GM19372 (cell line): ENCODE measurements at regions not wholly inside any gene's neighbourhood (a gene's known extent, or its start where the extent isn't known, plus 50 kb on each side); places are given as distances from the start of the nearest gene placed in this dataset.
"Not testable (repeated sequence)": the region's sequence is repeated elsewhere in the genome, so short reads cannot be mapped to it uniquely, and the experiment has no call there.

Experiments used
- ATAC-seq: cut with Tn5 transposase; IDR thresholded peaks from one replicate; pipeline ENCODE4 v1.9.1; 2021; ENCODE audit warnings: mild to moderate bottlenecking, low read depth, moderate library complexity; ENCODE audit not compliant: unreplicated experiment

DNA sequence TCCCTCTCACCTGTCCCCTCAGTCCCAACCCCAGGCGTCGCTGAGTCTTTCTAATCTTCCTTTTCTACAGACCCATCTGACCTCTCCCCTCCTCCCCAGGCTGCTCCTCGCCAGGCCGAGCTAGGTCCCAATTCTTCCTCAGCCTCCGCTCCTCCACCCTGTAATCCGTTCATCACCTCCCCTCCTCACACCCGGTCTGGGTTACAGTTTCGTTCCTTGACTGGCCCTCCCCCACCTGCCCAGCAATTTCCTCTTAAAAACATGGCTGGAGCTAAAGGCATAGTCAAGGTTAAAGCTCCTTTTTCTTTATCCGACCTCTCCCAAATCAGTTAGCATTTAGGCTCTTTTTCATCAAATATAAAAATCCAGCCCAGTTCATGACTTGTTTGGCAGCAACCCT, 262.0 kb downstream of the SMARCA2 start:
- not testable (repeated sequence) for ATAC-seq

- ATAC-seq = not testable (repeated sequence)
Measured at GRCh38 chr9:2277644-2278043, 262.5 kb downstream of the SMARCA2 start.

DNA sequence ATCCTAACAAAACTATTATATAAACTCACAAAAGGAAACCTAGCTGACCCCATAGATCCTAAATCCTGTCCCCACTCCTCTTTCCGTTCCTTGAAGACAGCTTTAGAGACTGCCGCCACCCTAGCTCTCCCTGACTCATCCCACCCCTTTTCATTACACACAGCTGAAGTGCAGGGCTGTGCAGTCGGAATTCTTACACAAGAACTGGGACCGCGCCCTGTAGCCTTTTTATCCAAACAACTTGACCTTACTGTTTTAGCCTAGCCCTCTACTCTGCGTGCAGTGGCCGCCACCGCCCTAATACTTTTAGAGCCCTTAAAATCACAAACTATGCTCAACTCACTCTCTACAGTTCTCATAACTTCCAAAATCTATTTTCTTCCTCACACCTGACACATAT, 264.0 kb downstream of the SMARCA2 start:
- ATAC-seq = not testable (repeated sequence)

DNA sequence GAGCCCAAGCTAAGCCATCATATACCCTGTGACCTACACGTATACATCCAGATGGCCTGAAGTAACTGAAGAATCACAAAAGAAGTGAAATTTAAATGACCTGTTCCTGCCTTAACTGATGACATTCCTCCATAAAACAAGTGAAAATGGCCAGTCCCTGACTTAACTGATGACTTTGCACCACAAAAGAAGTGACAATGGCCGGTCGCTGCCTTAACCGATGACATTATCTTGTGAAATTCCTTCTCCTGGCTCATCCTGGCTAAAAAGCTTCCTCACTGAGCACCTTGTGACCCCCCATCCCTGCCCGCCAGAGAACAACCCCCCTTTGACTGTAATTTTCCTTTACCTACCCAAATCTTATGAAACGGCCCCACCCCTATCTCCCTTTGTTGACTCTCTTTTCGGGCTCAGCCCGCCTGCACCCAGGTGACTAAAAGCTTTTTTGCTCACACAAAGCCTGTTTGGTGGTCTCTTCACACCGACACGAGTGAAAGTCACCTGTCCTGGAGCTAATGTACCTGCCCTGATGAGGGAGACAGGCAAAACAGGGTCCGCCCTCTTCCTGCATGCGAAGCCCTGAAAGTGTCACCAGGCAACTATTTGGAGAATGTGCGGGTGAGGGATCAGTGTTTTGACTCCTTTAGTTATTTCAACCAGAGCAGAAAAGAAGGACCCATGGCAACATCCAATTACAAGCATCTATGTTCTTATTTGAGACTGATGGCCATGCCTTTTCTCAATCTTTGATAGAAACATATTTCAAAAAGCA, 266.1 kb downstream of the SMARCA2 start:
- no peak for ATAC-seq

- ATAC-seq = no peak
Measured at GRCh38 chr9:2281803-2282185, 266.6 kb downstream of the SMARCA2 start.

- ATAC-seq = no peak
Measured at GRCh38 chr9:2284770-2285169, 269.6 kb downstream of the SMARCA2 start.

GRCh38 chr9:2285416-2286332, 270.5 kb downstream of the SMARCA2 start:
- no peak for ATAC-seq

DNA sequence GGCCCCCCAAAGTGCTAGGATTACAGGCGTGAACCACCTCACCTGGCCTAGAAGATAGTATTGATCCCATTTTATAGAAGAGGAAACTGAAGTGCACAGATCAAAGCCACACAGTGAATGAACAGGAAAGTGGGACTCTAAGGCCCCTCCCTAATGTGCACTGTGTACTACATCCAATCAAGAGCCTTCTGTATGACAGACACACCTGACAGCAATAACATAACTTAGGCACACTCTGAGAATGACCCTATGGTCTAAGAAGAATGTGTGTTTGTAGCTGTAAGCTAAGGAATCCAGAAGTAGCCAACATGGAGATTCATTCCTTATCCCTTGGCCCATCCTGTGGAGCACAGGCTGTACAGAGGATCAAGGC, 271.2 kb downstream of the SMARCA2 start:
- ATAC-seq = no peak

DNA sequence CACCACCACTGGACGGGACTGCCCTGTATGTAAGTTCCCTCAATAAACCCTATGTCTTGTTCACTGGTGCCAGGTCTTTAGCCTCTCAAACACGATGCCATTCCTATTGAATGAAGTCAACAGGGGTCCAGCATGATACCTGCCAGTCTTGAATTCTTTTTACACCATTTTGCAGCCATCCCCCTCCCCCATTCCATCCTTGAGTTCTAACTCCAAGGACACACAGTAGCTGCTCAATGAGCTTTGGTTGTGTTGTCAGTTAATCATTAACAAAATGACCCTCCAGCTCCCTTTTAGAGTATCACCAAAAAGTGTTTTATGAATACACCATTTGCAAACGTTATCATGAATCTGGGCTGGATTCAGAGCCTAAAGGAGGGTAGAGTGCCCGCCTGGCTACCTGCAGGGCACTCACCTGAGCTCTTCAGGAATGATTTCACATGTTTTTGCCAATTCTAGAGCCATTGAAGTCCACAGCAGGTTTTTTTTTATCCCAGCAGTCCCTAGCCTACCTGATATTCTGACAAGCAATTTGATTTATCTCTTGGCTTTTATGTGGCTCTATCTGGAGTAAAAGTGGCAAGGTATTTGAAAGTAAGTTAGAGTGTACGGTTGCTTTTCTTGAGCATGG, 271.8 kb downstream of the SMARCA2 start:
- ATAC-seq = no peak

DNA sequence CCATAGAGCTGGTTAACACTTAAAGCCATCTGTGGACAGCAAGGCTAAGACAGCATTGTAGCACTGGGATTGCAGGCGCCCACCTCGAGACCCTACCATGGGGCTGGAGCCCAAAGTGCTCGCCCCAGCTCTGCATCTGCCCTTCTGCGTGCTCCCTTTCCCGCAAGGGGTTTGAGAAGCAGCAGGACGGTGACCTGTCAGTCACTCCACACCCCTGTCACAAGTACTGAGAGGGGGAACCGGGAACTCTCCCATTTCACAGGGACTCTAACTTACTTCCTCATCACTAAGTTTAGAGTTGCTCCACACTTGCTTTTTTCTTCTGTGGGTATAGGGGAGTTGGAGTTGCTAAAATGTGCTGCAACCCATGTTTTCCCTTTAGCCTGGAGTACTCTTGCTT, 273.2 kb downstream of the SMARCA2 start:
- ATAC-seq = no peak

DNA sequence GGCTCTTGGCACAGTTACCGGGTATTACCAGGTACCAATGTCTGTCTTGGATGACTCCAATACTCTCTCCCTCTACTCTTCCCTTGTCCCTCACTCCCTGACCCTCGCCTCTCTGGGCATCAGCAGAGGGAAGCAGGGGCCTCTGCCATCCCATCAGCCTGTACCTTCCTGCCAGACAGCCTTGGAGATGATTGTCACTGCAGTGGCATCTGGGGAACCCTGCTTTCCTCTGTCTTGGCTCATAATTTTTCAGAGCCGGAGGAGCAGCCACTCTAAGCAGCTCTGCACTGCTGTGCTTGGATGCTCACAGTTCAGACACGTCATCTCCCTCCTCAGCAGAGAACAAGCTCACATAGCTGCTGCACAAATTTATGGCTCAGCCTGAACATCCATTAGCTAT, 274.1 kb downstream of the SMARCA2 start:
- ATAC-seq = no peak

DNA sequence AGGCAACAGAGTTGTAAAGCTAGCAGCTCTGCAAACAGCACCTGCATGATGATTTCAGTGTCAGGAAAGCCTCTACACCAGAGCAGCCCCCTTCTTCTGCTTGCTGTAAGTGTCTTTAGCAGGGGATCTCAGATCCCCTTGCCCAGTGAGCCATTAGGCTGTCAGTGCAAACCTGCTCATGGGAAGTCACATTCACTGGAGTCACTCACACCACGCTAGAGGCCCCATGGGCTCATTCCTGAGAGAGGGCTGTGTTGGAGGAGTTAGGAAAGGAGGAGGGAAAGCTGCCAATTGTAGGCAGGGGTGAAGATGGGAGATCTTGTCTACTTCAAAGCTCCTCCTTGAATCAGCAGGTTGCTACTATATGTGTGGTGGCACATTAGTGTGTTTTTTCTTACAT, 275.2 kb downstream of the SMARCA2 start:
- no peak for ATAC-seq

DNA sequence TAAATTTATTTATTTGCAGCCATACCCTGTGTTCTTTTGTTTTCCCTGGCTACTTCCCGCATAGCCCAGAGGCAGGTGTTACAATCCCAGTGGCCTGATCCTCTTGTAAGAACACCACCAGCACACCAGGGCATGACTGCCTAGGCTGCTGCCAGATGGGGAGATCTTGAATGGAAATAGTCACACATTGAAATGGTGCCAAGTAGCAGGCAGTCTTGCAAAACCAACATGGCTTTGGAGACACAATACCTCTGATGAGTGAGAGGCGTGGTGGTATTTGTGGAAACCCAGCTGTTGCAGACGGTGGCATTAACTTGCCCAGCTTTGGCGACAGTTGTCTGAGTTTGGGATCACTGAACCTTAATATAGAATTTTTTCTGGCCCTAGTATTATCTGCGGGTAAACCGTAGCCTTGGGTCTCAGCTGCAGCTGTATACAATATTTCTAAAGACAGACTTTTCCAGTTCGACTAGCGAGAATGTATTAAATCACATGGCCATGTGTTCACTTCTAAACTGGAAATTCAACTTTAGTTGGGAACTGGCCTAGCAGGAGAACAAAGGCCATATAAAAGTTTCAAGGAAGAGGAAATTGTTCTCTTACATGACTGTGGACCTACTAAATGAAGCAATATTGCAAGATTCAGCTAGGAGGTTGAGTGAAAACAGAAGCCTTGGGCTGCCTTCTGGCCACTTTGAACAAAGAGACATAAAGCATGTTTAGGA, 277.0 kb downstream of the SMARCA2 start:
- ATAC-seq = no peak

DNA sequence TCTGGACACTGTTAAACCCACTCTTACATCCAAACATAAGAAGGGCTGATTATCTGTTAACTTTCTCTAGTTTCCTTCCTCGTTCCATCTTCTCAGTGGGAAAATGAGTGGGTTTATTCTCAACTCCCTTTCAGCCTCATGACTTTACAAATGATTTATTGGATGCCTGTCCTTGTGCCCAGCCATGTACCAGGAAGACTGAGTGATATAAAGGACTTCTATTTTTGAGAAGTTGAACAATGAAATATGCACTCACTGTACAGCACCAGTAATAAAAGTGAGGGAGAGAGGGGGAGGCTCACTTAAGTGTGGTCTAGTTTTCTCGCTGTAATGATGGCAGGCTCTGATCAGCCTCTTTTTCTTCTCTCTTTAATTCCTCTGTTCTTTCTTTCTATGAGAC, 277.6 kb downstream of the SMARCA2 start:
- ATAC-seq = no peak

DNA sequence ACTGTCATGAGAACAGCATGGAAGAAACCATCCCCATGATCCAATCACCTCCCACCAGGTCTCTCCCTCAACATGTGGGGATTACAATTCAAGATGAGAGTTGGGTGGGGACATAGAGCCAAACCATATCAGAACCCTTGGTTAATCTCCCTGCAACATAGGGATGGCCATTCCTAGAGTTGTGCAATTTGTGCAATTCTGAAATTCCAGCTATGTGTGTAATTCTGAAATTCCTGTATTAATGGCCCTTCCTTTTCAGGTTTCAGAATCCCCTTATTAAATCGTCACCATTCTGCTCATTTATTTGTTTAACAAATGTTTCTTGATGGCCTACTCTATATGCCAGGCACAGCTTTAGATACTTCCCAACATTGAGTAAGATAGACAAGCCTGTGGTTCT, 282.6 kb downstream of the SMARCA2 start:
- ATAC-seq = no peak

GRCh38 chr9:2298217-2298616, 283.1 kb downstream of the SMARCA2 start:
- no peak for ATAC-seq

GRCh38 chr9:2299156-2299842, 284.2 kb downstream of the SMARCA2 start:
- ATAC-seq = no peak

DNA sequence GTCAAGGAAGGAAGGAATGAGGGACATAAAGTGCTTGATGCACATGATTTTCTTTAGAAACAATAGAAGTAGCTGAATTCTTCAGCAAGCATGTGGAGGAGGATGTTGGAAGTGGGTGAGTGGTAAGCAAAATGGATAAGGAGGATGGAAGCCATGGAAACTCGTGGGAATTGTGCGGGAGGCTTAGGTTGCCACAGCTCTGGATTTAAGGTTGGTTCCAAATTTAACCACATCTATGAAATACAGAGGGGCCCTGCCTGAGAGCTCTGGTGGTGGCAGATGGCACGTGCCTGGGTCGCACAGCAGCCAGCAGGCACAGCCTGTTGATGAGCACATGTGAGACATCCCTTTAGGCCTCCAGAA, 284.7 kb downstream of the SMARCA2 start:
- no peak for ATAC-seq

GRCh38 chr9:2300325-2300724, 285.2 kb downstream of the SMARCA2 start:
- no peak for ATAC-seq

DNA sequence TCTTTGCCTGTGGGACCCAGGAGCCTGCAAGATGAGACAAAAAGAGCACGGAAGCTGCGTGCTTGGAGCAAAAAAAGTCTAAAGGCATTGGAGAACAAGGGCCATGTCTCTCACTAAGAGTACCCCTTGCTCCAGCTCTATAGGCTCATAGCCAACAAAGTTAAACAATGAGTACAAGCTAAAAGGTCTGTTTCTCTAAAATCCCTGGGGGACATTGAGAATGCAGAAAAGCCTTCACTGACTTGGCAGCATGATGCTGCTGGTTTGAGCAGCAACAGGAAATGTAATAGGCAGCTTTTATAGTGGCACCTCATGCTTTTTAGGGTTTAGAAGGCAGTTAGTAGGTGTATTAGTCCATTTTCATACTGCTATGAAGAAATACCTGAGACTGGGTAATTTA, 287.5 kb downstream of the SMARCA2 start:
- no peak for ATAC-seq
